ENCODE measurements at regions not wholly inside any gene's neighbourhood (a gene's known extent, or its start where the extent isn't known, plus 50 kb on each side); places are given as distances from the start of the nearest gene placed in this dataset.
A peak's percentile ranks its signal among the peaks of the same experiment; 100 is the strongest.
"Not testable (repeated sequence)": the region's sequence is repeated elsewhere in the genome, so short reads cannot be mapped to it uniquely, and the experiment has no call there.

GRCh38 chr15:53196242-53196641 is 406.1 kb upstream of the ONECUT1 start:
- H3K36me3 ChIP-seq = no peaks in the 10 kb centered on the region
- H3K27me3 ChIP-seq (ENCODE audit: insufficient read depth, low read depth, severe bottlenecking) = no peaks in the 10 kb centered on the region
- no peaks in the 10 kb centered on the region for H3K9me3 ChIP-seq (ENCODE audit: severe bottlenecking)
- no peak for TF ChIP-seq CTCF (IDR thresholded peaks at IDR 0.05; ENCODE audit: low read depth, low read length)
- H3K4me3 ChIP-seq (ENCODE audit: low read depth, low read length) = peak overlapping the region; percentile 84
- no peak for DNase-seq
- H3K27ac ChIP-seq = no peak overlapping the region

GRCh38 chr15:53193149-53193548 is 403.0 kb upstream of the ONECUT1 start:
- no peak for DNase-seq

GRCh38 chr15:53189860-53190259 is 399.7 kb upstream of the ONECUT1 start:
- Histone ChIP-seq H3K36me3 (no peaks in the 10 kb centered on the region), H3K4me3 (ENCODE audit: low read depth, low read length) (no peak overlapping the region), H3K27me3 (ENCODE audit: insufficient read depth, low read depth, severe bottlenecking) (no peaks in the 10 kb centered on the region), H3K9me3 (ENCODE audit: severe bottlenecking) (no peaks in the 10 kb centered on the region), H3K27ac (no peak overlapping the region)
- DNase-seq = no peak
- TF ChIP-seq CTCF (IDR thresholded peaks at IDR 0.05; ENCODE audit: low read depth, low read length) = no peak

More at GRCh38 chr15:53193149-53193548, 403.0 kb upstream of the ONECUT1 start:
- Histone ChIP-seq H3K27ac (no peak overlapping the region), H3K27me3 (ENCODE audit: insufficient read depth, low read depth, severe bottlenecking) (no peaks in the 10 kb centered on the region), H3K36me3 (no peaks in the 10 kb centered on the region), H3K4me3 (ENCODE audit: low read depth, low read length) (no peak overlapping the region), H3K9me3 (ENCODE audit: severe bottlenecking) (no peaks in the 10 kb centered on the region)
- TF ChIP-seq CTCF (IDR thresholded peaks at IDR 0.05; ENCODE audit: low read depth, low read length) = no peak

- H3K27me3 ChIP-seq (ENCODE audit: insufficient read depth, low read depth, severe bottlenecking); H3K9me3 ChIP-seq (ENCODE audit: severe bottlenecking); H3K36me3 ChIP-seq; H3K27ac ChIP-seq; DNase-seq; H3K4me3 ChIP-seq (ENCODE audit: low read depth, low read length): not testable (repeated sequence)
Observed at GRCh38 chr15:53183449-53183848, 393.3 kb upstream of the ONECUT1 start.

DNA sequence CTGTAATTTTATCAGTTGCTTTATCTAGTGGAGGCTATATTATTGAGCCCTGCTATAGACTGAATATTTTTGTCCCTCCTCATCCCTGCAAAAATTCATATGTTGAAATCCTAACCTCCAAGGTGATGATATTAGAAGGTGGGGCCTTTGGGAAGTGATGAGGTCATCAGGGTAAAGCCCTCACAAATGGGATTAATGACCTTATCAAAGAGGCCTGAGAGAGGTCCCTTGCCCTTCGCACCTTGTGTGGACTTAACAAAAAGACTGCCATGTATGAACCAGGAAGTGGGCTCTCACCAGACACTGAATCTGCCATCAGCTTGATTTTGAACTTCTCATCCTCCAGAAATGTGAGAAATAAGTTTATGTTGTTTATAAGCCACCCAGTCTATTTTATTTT is 381.4 kb upstream of the ONECUT1 start:
- Histone ChIP-seq H3K27ac (no peak overlapping the region), H3K36me3 (no peaks in the 10 kb centered on the region), H3K9me3 (ENCODE audit: severe bottlenecking) (no peaks in the 10 kb centered on the region), H3K4me3 (ENCODE audit: low read depth, low read length) (no peak overlapping the region), H3K27me3 (ENCODE audit: insufficient read depth, low read depth, severe bottlenecking) (no peaks in the 10 kb centered on the region)
- DNase-seq = no peak
- no peak for TF ChIP-seq CTCF (IDR thresholded peaks at IDR 0.05; ENCODE audit: low read depth, low read length)

DNA sequence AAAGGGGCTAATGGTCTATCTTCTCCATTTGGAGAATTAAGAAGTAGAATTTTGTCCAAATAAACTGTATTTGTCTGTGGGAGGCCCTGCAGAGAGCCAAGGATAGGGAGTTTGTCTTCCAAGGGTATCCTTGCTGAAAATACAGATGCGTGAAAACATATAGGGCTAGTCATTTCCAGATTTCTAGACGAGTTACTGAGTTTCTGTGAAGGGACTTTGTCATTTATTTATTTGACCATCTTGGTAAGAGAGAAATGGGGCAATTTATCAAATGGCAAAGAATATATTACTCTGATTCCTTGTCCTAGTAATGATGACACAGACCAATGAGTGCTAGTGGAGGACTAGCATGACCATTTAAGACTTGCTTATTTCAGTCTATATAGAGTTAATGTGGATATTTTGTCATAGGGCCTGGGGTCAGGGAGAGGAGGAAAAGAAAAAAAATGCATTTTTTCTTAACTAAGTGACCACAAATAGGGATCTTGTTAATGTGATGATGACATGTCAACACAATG is 376.6 kb upstream of the ONECUT1 start:
- H3K4me3 ChIP-seq (ENCODE audit: low read depth, low read length) = no peak overlapping the region
- DNase-seq = no peak
- H3K27me3 ChIP-seq (ENCODE audit: insufficient read depth, low read depth, severe bottlenecking) = no peaks in the 10 kb centered on the region
- no peak for TF ChIP-seq CTCF (IDR thresholded peaks at IDR 0.05; ENCODE audit: low read depth, low read length)
- H3K36me3 ChIP-seq = no peaks in the 10 kb centered on the region
- no peaks in the 10 kb centered on the region for H3K9me3 ChIP-seq (ENCODE audit: severe bottlenecking)
- no peak overlapping the region for H3K27ac ChIP-seq

Measured in WERI-Rb-1 (cell line).